HG03442 (cell line): ENCODE measurements at regions not wholly inside any gene's neighbourhood (a gene's known extent, or its start where the extent isn't known, plus 50 kb on each side); places are given as distances from the start of the nearest gene placed in this dataset.
"Not testable (repeated sequence)": the region's sequence is repeated elsewhere in the genome, so short reads cannot be mapped to it uniquely, and the experiment has no call there.

Experiments
- ATAC-seq: cut with Tn5 transposase; IDR thresholded peaks from one replicate; pipeline ENCODE4 v1.9.1; 2021; ENCODE audit warnings: mild to moderate bottlenecking, moderate library complexity; ENCODE audit not compliant: unreplicated experiment

GRCh38 chr13:109945206-109945960, 159.0 kb upstream of the IRS2 start:
- no peak for ATAC-seq

GRCh38 chr13:109941951-109942350, 155.6 kb upstream of the IRS2 start:
- ATAC-seq: no peak

- ATAC-seq: no peak
Measured at GRCh38 chr13:109941221-109941620, 154.8 kb upstream of the IRS2 start.

- no peak for ATAC-seq
Measured at GRCh38 chr13:109940637-109941036, 154.3 kb upstream of the IRS2 start.

- ATAC-seq: no peak
Measured at GRCh38 chr13:109939838-109940237, 153.5 kb upstream of the IRS2 start.

GRCh38 chr13:109939180-109939579, 152.8 kb upstream of the IRS2 start:
- no peak for ATAC-seq

- ATAC-seq: no peak
Measured at GRCh38 chr13:109938255-109938936, 152.0 kb upstream of the IRS2 start.

- not testable (repeated sequence) for ATAC-seq
Measured at GRCh38 chr13:109934520-109934919, 148.1 kb upstream of the IRS2 start.

GRCh38 chr13:109933476-109933875, 147.1 kb upstream of the IRS2 start:
- ATAC-seq: no peak

GRCh38 chr13:109924376-109924775, 138.0 kb upstream of the IRS2 start:
- no peak for ATAC-seq

- no peak for ATAC-seq
Measured at GRCh38 chr13:109922518-109922917, 136.1 kb upstream of the IRS2 start.

- no peak for ATAC-seq
Measured at GRCh38 chr13:109919715-109920375, 133.5 kb upstream of the IRS2 start.

- no peak for ATAC-seq
Measured at GRCh38 chr13:109918179-109918711, 131.9 kb upstream of the IRS2 start.

GRCh38 chr13:109917422-109917821, 131.0 kb upstream of the IRS2 start:
- no peak for ATAC-seq

GRCh38 chr13:109913936-109914510, 127.6 kb upstream of the IRS2 start:
- no peak for ATAC-seq

- no peak for ATAC-seq
Measured at GRCh38 chr13:109913186-109913585, 126.8 kb upstream of the IRS2 start.

GRCh38 chr13:109910194-109910593, 123.8 kb upstream of the IRS2 start:
- ATAC-seq: no peak

- ATAC-seq: no peak
Measured at GRCh38 chr13:109906976-109907375, 120.6 kb upstream of the IRS2 start.

- no peak for ATAC-seq
Measured at GRCh38 chr13:109904218-109904617, 117.8 kb upstream of the IRS2 start.

- ATAC-seq: no peak
Measured at GRCh38 chr13:109900741-109901140, 114.4 kb upstream of the IRS2 start.

- no peak for ATAC-seq
Measured at GRCh38 chr13:109900320-109900719, 113.9 kb upstream of the IRS2 start.
